GM10266 (cell line): ENCODE measurements at regions not wholly inside any gene's neighbourhood (a gene's known extent, or its start where the extent isn't known, plus 50 kb on each side); places are given as distances from the start of the nearest gene placed in this dataset.
"Not testable (repeated sequence)": the region's sequence is repeated elsewhere in the genome, so short reads cannot be mapped to it uniquely, and the experiment has no call there.

Experiments used
- DNase-seq: peaks from one replicate; pipeline ENCODE4 v3.0.0; 2012; ENCODE audit errors: extremely low spot score
- CTCF ChIP-seq: IDR thresholded peaks from 2 replicates; pipeline ENCODE4 v1.5.1; 2012; ENCODE audit warnings: mild to moderate bottlenecking, low read depth; ENCODE audit not compliant: control insufficient read depth, insufficient read depth; ENCODE audit errors: missing control alignments

GRCh38 chr19:5285311-5285710 lies 55.3 kb downstream of the PTPRS start:
- no peak for DNase-seq
- TF ChIP-seq CTCF: no peak

GRCh38 chr19:5282901-5283300 lies 57.7 kb downstream of the PTPRS start:
- no peak for DNase-seq
- no peak for TF ChIP-seq CTCF

- DNase-seq: no peak
- no peak for TF ChIP-seq CTCF
Observed at GRCh38 chr19:5281588-5281987, 59.0 kb downstream of the PTPRS start.

- not testable (repeated sequence) for DNase-seq
Observed at GRCh38 chr19:5275668-5276067, 64.9 kb downstream of the PTPRS start.

GRCh38 chr19:5273782-5274181 lies 66.8 kb downstream of the PTPRS start:
- TF ChIP-seq CTCF: no peak
- DNase-seq: no peak

GRCh38 chr19:5271145-5271544 lies 69.5 kb downstream of the PTPRS start:
- no peak for TF ChIP-seq CTCF
- no peak for DNase-seq

GRCh38 chr19:5269926-5270325 lies 70.7 kb downstream of the PTPRS start:
- no peak for DNase-seq
- TF ChIP-seq CTCF: no peak

- no peak for DNase-seq
- no peak for TF ChIP-seq CTCF
Observed at GRCh38 chr19:5269279-5269678, 71.3 kb downstream of the PTPRS start.
